ENCODE measurements at regions not wholly inside any gene's neighbourhood (a gene's known extent, or its start where the extent isn't known, plus 50 kb on each side); places are given as distances from the start of the nearest gene placed in this dataset.

DNA sequence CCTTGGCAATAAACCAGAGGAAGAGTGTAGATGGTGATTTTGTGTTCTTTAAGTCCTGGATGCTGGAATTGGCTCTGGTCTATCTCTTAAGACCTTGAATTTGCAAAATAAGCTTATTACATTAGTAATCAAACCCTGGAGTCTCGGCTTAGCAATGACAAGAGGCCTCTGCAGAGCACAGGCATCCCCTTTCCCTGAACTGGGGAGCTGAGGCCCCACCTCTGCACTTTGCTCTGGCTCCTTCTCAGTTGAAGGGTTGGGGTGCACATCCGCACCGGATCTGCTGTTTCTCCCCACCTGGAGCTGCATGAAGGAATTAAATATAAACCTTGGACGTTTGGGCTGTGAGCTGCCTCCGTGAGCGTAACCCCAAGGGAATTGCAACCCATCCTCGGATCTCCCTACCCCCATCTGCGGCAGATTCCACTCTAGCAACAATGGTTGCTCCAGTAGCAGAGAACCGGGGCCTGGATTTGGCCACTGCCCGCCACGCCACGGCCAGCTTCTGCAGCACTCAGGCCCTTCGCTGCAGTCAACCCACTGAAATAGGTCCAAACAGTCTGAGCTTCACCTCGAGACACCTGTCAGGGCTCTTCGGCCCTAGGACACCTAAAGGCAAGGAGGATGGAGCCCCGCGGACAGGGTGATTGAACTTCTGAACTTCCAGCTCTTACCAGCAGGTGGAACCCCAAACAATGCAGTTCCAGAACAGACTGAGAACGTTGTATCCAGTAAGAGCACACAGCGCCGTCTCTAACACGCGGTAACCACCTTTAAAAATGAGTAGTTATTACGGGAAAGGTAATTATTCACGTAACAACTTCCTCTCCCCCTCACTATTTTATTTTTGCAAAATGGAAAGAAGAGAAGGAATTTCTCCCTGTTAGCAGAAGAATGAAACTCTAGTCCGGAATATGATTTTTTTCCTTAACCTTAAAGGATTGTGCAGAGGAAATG lies 54.8 kb upstream of the CAPRIN1 start:
- TF ChIP-seq EZH2 (IDR thresholded peaks at IDR 0.05; ENCODE audit: insufficient read depth, low read length) = no peak
- TF ChIP-seq, protein P1, sequence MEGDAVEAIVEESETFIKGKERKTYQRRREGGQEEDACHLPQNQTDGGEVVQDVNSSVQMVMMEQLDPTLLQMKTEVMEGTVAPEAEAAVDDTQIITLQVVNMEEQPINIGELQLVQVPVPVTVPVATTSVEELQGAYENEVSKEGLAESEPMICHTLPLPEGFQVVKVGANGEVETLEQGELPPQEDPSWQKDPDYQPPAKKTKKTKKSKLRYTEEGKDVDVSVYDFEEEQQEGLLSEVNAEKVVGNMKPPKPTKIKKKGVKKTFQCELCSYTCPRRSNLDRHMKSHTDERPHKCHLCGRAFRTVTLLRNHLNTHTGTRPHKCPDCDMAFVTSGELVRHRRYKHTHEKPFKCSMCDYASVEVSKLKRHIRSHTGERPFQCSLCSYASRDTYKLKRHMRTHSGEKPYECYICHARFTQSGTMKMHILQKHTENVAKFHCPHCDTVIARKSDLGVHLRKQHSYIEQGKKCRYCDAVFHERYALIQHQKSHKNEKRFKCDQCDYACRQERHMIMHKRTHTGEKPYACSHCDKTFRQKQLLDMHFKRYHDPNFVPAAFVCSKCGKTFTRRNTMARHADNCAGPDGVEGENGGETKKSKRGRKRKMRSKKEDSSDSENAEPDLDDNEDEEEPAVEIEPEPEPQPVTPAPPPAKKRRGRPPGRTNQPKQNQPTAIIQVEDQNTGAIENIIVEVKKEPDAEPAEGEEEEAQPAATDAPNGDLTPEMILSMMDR (IDR thresholded peaks at IDR 0.05; ENCODE audit: insufficient read depth, low read depth, low read length) = peak; percentile 77

Data from astrocyte (in vitro differentiated cells and primary cell).